Heart left ventricle (tissue), 16 donors: ENCODE measurements at regions not wholly inside any gene's neighbourhood (a gene's known extent, or its start where the extent isn't known, plus 50 kb on each side); places are given as distances from the start of the nearest gene placed in this dataset.
A peak's percentile ranks its signal among the peaks of the same experiment; 100 is the strongest.

Experiments
- ATAC-seq, 4 donors: fragments of 200-7000 bp; cut with Tn5 transposase; one replicate each; pipeline ENCODE4 v1.9.1; 2020 to 2022; ENCODE audit warnings: moderate library complexity in 4 of 4, mild to moderate bottlenecking in 3 of 4, moderate number of reproducible peaks in 1 of 4
- DNase-seq, 5 donors: peaks; one replicate each; pipeline ENCODE4 v3.0.0-alpha.2; 2020
- H3K27ac ChIP-seq, 12 donors: fragments of 200-600 bp; sonication (generic) in 4 of 12; one replicate each; pipeline versions ENCODE4 v1.5.0 to v1.8.0; 2016 to 2022; ENCODE audit warnings: mild to moderate bottlenecking in 2 of 12
- H3K27me3 ChIP-seq, 9 donors: fragments of 200-600 bp; sonication (generic) in 2 of 9; one replicate each; pipeline versions ENCODE4 v1.5.1 to v1.8.0; 2016 to 2022; ENCODE audit warnings: mild to moderate bottlenecking in 3 of 9
- H3K36me3 ChIP-seq, 9 donors: fragments of 200-600 bp; sonication (generic) in 2 of 9; one replicate each; pipeline versions ENCODE4 v1.5.0 to v1.8.0; 2018 to 2022; ENCODE audit warnings: mild to moderate bottlenecking in 2 of 9
- H3K4me1 ChIP-seq, 12 donors: fragments of 200-600 bp; sonication (generic) in 4 of 12; one replicate each; pipeline versions ENCODE4 v1.5.0 to v1.8.0; 2016 to 2022; ENCODE audit warnings: mild to moderate bottlenecking in 3 of 12
- H3K4me3 ChIP-seq, 12 donors: fragments of 200-600 bp; sonication (generic) in 4 of 12; one replicate each; pipeline versions ENCODE4 v1.5.0 to v1.8.0; 2017 to 2022; ENCODE audit warnings: mild to moderate bottlenecking in 9 of 12, moderate library complexity in 4 of 12
- H3K9me3 ChIP-seq, 12 donors: fragments of 200-600 bp; sonication (generic) in 4 of 12; one replicate each; pipeline versions ENCODE4 v1.5.0 to v1.8.0; 2016 to 2022; ENCODE audit warnings: mild to moderate bottlenecking in 1 of 12
- CTCF ChIP-seq, 12 donors: fragments of 200-600 bp; sonication (generic) in 4 of 12; IDR thresholded peaks; one replicate each; pipeline versions ENCODE4 v1.5.0 to v1.8.0; 2018 to 2022; ENCODE audit warnings: antibody characterized with exemption in 12 of 12, mild to moderate bottlenecking in 5 of 12
- POLR2A ChIP-seq, 2 donors: fragments of 450-650 bp; IDR thresholded peaks; one replicate each; pipeline ENCODE4 v1.6.1; 2017; ENCODE audit warnings: antibody characterized with exemption in 2 of 2, mild to moderate bottlenecking in 2 of 2, moderate library complexity in 2 of 2
- WGBS, 4 donors: extraction: QIAGEN DNeasy Blood & Tissue Kit in 2 of 4; methylation state at CpG; one replicate each; pipeline versions ENCODE4 v1.1.5 to v1.1.7; 2013 to 2018; 5-methylcytosine and 5-hydroxymethylcytosine counted together
- intact Hi-C, 10 donors: fragments of 100-400 bp; cut with DNase I; formaldehyde crosslinking; loops; one replicate each; pipeline versions ENCODE4 v1.11.1 to v1.14.2; 2022
- donor health status: ischemic (EF 13 %, LVEDD 7.1; RV severe dilation, severe dysfunction).
- donor health status: healthy with polysubstance abuse.
- donor health status: DM: no; HTN: yes; CAD: no.
- donor health status: DM: no; HTN: no; CAD: no.
- donor health status: ischemic (EF 25% LVEDD 6.9; RV normal size, moderate dysfunction).
- donor health status: ischemic (EF 25% LVEDD 5.7; RV mildly dilated, moderate dysfunction).
- donor health status: healthy.
- donor health status: DM: yes; HTN: yes; CAD: no.
- donor health status: ischemic (EF 35%, LVEDD 5.7; RV mildly dilated, moderate dysfunction).
- donor health status: nonischemic (EF 11% LVEDD 7.7; RV severe dilation, severe dysfunction).
- donor health status: DM: yes; HTN: yes; CAD: no.
- donor health status: PGD.
- donor health status: ischemic (EF 29% LVEDD 5.4; RV normal size, mild dysfunction).
- donor health status: nonischemic (EF 23%, LVEDD 6.1; RV moderate dilation, normal function).

GRCh38 chr6:206264-206663 is 86.0 kb upstream of the DUSP22 start:
- intact Hi-C loops: loop anchor here in 1 of 10 donors (10.0 kb wide), 1 partner anchor 179 kb away; no protein-coding TSS in a partner anchor
- Histone ChIP-seq H3K27me3 (peaks cover 0 to 9% (median 0%) of the 10 kb centered on the region in 9 donors), H3K9me3 (no peaks in the 10 kb centered on the region), H3K36me3 (no peaks in the 10 kb centered on the region), H3K27ac (no peak overlapping the region), H3K4me1 (no peaks in the 10 kb centered on the region), H3K4me3 (no peak overlapping the region)
- no peak for TF ChIP-seq POLR2A (IDR thresholded peaks at IDR 0.05)
- TF ChIP-seq CTCF (IDR thresholded peaks at IDR 0.05): no peak
- DNase-seq (no peak), ATAC-seq (no peak)
- WGBS, 4 donors: 80 to 89% (median 87%) methylated on average over 12 of the region's 12 CpGs

GRCh38 chr6:208364-208763 is 83.9 kb upstream of the DUSP22 start:
- WGBS, 4 donors: 77 to 81% (median 78%) methylated on average over 12 of the region's 12 CpGs
- H3K27ac ChIP-seq: no peak overlapping the region
- TF ChIP-seq CTCF (IDR thresholded peaks at IDR 0.05): no peak
- DNase-seq (no peak), ATAC-seq (no peak)
- no peaks in the 10 kb centered on the region for H3K36me3 ChIP-seq
- intact Hi-C loops: loop anchor here in 1 of 10 donors (10.0 kb wide), 1 partner anchor 176 kb away; no protein-coding TSS in a partner anchor
- no peak overlapping the region for H3K4me3 ChIP-seq
- peaks cover 0 to 18% (median 0%) of the 10 kb centered on the region in 9 donors for H3K27me3 ChIP-seq
- H3K4me1 ChIP-seq: no peaks in the 10 kb centered on the region
- H3K9me3 ChIP-seq: peaks cover 0 to 3% (median 0%) of the 10 kb centered on the region in 12 donors

- ATAC-seq (no peak), DNase-seq (no peak)
- Histone ChIP-seq H3K9me3 (peaks cover 0 to 8% (median 0%) of the 10 kb centered on the region in 12 donors), H3K36me3 (no peaks in the 10 kb centered on the region), H3K4me1 (no peaks in the 10 kb centered on the region), H3K27ac (no peak overlapping the region), H3K4me3 (no peak overlapping the region), H3K27me3 (peaks cover 0 to 18% (median 0%) of the 10 kb centered on the region in 9 donors)
- 84 to 94% (median 90%) methylated on average over 5 to 7 of the region's 7 CpGs for WGBS, 4 donors
- intact Hi-C loops: loop anchor here in 1 of 10 donors (10.0 kb wide), 1 partner anchor 176 kb away; no protein-coding TSS in a partner anchor
- TF ChIP-seq CTCF (IDR thresholded peaks at IDR 0.05) (no peak), POLR2A (IDR thresholded peaks at IDR 0.05) (no peak)
Observed at GRCh38 chr6:208938-209337, 83.3 kb upstream of the DUSP22 start.

- Histone ChIP-seq H3K4me3 (peak overlapping the region in 1 of 12 donors; percentile 45), H3K27ac (no peak overlapping the region), H3K4me1 (no peaks in the 10 kb centered on the region), H3K9me3 (peaks cover 0 to 14% (median 0%) of the 10 kb centered on the region in 12 donors), H3K27me3 (peaks cover 0 to 18% (median 0%) of the 10 kb centered on the region in 9 donors), H3K36me3 (no peaks in the 10 kb centered on the region)
- DNase-seq (no peak), ATAC-seq (no peak)
- intact Hi-C loops: loop anchor here in 3 of 10 donors (10.0 kb wide), 3 partner anchors 175 to 205 kb away; no protein-coding TSS in a partner anchor
- WGBS, 4 donors: 84 to 88% (median 86%) methylated on average over 27 of the region's 27 CpGs
- TF ChIP-seq CTCF (IDR thresholded peaks at IDR 0.05) (no peak), POLR2A (IDR thresholded peaks at IDR 0.05) (no peak)
Observed at GRCh38 chr6:209432-210103, 82.7 kb upstream of the DUSP22 start.
